Activated naive CD4-positive, alpha-beta T cell treated with anti-CD3 and anti-CD28 coated beads, Interleukin-2, amount 50 U/mL, for 72 hours (primary cell): ENCODE measurements at regions not wholly inside any gene's neighbourhood (a gene's known extent, or its start where the extent isn't known, plus 50 kb on each side); places are given as distances from the start of the nearest gene placed in this dataset.

ENCODE experiments used
- ATAC-seq, 2 donors: fragments of 150-1000 bp; cut with Tn5 transposase; 2 replicates each; pipeline ENCODE4 v1.10.0; 2021; ENCODE audit warnings: mild to moderate bottlenecking in 2 of 2, moderate library complexity in 2 of 2
- DNase-seq, 2 donors: peaks; one replicate each; pipeline ENCODE4 v3.0.0; 2021 to 2022; ENCODE audit warnings: low spot score in 2 of 2
- H3K27ac Mint-ChIP-seq, 2 donors: one replicate each; pipeline ENCODE4 v1.8.0; 2022; ENCODE audit warnings: mild to moderate bottlenecking in 2 of 2, mixed read lengths in 2 of 2
- H3K36me3 Mint-ChIP-seq, 2 donors: one replicate each; pipeline ENCODE4 v1.8.0; 2022; ENCODE audit warnings: mixed read lengths in 2 of 2
- H3K9me3 Mint-ChIP-seq, 2 donors: one replicate each; pipeline ENCODE4 v1.8.0; 2022; ENCODE audit warnings: mixed read lengths in 2 of 2

GRCh38 chr4:66640233-66640990 is 904.9 kb downstream of the CENPC start:
- DNase-seq = no peak
- no peak for ATAC-seq
- Mint-ChIP-seq H3K9me3 (peaks cover 0 to 4% of the 10 kb centered on the region in 2 donors), H3K27ac (no peak overlapping the region), H3K36me3 (no peaks in the 10 kb centered on the region)

DNA sequence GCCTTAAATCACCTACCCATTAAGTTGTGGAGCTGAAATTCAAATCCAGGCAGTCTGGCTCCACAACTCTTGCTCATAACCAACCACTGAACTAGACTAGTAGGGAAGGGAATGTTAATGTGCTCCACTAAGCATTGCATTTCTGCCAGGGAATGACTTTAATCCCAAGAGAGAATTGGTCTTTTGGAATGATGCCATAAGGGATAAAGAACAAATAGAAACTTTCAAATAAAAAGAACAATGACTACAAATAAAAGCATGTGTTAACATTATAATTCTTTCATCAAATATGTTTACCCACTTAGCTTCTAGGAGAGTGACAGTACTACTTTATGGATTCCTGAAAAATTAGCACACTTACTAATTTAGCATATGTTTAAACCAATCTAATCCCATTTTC is 905.9 kb downstream of the CENPC start:
- no peak overlapping the region for H3K27ac Mint-ChIP-seq
- ATAC-seq (no peak), DNase-seq (no peak)
- peaks cover 0 to 4% of the 10 kb centered on the region in 2 donors for H3K9me3 Mint-ChIP-seq
- H3K36me3 Mint-ChIP-seq = no peaks in the 10 kb centered on the region

- Mint-ChIP-seq H3K9me3 (peaks cover 0 to 4% of the 10 kb centered on the region in 2 donors), H3K27ac (no peak overlapping the region), H3K36me3 (no peaks in the 10 kb centered on the region)
- DNase-seq (no peak), ATAC-seq (no peak)
Measured at GRCh38 chr4:66636349-66636748, 909.0 kb downstream of the CENPC start.

- no peak overlapping the region for H3K27ac Mint-ChIP-seq
- H3K36me3 Mint-ChIP-seq = no peaks in the 10 kb centered on the region
- DNase-seq (no peak), ATAC-seq (no peak)
- H3K9me3 Mint-ChIP-seq = peaks cover 0 to 4% of the 10 kb centered on the region in 2 donors
Measured at GRCh38 chr4:66633477-66633876, 911.8 kb downstream of the CENPC start.

GRCh38 chr4:66629927-66630326 is 915.4 kb downstream of the CENPC start:
- no peak overlapping the region for H3K27ac Mint-ChIP-seq
- no peak for ATAC-seq
- peaks cover 0 to 5% of the 10 kb centered on the region in 2 donors for H3K9me3 Mint-ChIP-seq
- H3K36me3 Mint-ChIP-seq = no peaks in the 10 kb centered on the region
- no peak for DNase-seq

- Mint-ChIP-seq H3K9me3 (peaks cover 0 to 9% of the 10 kb centered on the region in 2 donors), H3K27ac (no peak overlapping the region), H3K36me3 (no peaks in the 10 kb centered on the region)
- no peak for ATAC-seq
- no peak for DNase-seq
Measured at GRCh38 chr4:66628146-66628545, 917.2 kb downstream of the CENPC start.

- DNase-seq = no peak
- Mint-ChIP-seq H3K27ac (no peak overlapping the region), H3K9me3 (peaks cover 6 to 16% of the 10 kb centered on the region in 2 donors), H3K36me3 (no peaks in the 10 kb centered on the region)
- ATAC-seq = no peak
Measured at GRCh38 chr4:66625480-66625879, 919.8 kb downstream of the CENPC start.

- H3K27ac Mint-ChIP-seq = no peak overlapping the region
- H3K36me3 Mint-ChIP-seq = no peaks in the 10 kb centered on the region
- ATAC-seq = no peak
- DNase-seq = no peak
- H3K9me3 Mint-ChIP-seq = peaks cover 26 to 41% of the 10 kb centered on the region in 2 donors
Measured at GRCh38 chr4:66613591-66613990, 931.7 kb downstream of the CENPC start.

DNA sequence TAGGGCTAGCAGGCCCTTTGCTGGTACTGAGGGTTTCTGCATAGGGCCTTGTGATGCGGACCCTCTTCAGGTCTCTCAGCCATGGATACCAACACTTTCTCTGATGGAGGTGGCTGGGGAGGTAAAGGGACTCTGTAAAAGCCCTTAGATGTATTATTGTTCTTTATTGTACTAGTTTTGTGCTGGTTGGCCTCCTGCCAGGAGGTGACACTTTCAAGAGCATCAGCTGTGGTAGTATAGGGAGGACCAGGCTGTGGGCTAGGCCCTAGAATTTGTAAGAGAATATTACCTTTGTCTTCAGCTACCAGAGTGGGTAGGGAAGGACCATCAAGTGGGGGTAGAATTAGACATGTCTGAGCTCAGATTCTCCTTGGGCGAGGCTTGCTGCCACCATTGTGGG is 936.3 kb downstream of the CENPC start:
- Mint-ChIP-seq H3K27ac (no peak overlapping the region), H3K36me3 (no peaks in the 10 kb centered on the region), H3K9me3 (peaks cover 10 to 11% of the 10 kb centered on the region in 2 donors)
- ATAC-seq (no peak), DNase-seq (no peak)

- H3K36me3 Mint-ChIP-seq = no peaks in the 10 kb centered on the region
- H3K9me3 Mint-ChIP-seq = peaks cover 4 to 6% of the 10 kb centered on the region in 2 donors
- DNase-seq (no peak), ATAC-seq (no peak)
- H3K27ac Mint-ChIP-seq = no peak overlapping the region
Measured at GRCh38 chr4:66606908-66607307, 936.6 kb upstream of the EPHA5 start.

GRCh38 chr4:66606215-66606614 is 935.9 kb upstream of the EPHA5 start:
- Mint-ChIP-seq H3K36me3 (no peaks in the 10 kb centered on the region), H3K9me3 (peaks cover 4 to 6% of the 10 kb centered on the region in 2 donors), H3K27ac (no peak overlapping the region)
- DNase-seq = no peak
- ATAC-seq = no peak

GRCh38 chr4:66604192-66604591 is 933.9 kb upstream of the EPHA5 start:
- H3K27ac Mint-ChIP-seq = no peak overlapping the region
- H3K9me3 Mint-ChIP-seq = peaks cover 0 to 6% of the 10 kb centered on the region in 2 donors
- ATAC-seq = no peak
- no peaks in the 10 kb centered on the region for H3K36me3 Mint-ChIP-seq
- DNase-seq = no peak

DNA sequence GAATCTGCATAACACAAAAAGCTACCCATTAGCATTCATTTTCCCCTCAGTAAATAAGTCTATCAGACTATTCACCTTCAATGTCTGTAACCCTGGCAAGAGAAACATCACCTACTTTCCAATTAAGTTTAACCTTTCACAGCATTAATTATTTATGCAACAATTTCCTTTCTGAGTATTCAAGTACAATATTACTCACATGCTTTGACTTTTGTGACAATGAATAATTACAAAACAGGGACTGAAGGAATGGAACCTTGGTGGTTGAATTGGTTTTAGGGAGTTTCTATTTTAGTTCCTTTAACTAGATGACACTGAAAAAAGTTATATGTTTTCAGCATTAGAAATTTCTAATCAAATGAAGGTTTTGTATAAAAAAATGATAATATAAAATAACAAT is 932.3 kb upstream of the EPHA5 start:
- Mint-ChIP-seq H3K36me3 (no peaks in the 10 kb centered on the region), H3K27ac (no peak overlapping the region), H3K9me3 (peaks cover 8 to 9% of the 10 kb centered on the region in 2 donors)
- no peak for ATAC-seq
- DNase-seq = no peak

DNA sequence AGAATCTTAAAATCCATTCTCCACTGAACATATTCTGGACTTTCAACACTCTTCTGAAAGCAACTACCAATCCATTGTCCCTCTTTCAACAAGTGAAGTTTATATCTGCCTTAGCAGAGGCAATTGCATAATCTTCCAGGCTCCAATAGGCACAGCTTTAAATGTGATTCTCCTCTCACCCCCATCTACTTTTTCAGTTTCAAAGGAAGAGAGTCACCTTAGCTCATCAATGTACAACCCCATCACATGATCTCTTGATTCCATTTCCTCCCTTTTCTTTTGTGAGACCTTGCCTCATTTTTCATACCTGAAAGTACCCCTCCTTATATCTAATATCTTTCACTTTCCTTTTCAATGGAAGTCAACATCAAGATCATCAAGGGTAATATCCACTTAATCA is 921.7 kb upstream of the EPHA5 start:
- Mint-ChIP-seq H3K36me3 (no peaks in the 10 kb centered on the region), H3K9me3 (peaks cover 8 to 10% of the 10 kb centered on the region in 2 donors), H3K27ac (peak overlapping the region in 1 of 2 donors; percentile 45)
- ATAC-seq (no peak), DNase-seq (no peak)

DNA sequence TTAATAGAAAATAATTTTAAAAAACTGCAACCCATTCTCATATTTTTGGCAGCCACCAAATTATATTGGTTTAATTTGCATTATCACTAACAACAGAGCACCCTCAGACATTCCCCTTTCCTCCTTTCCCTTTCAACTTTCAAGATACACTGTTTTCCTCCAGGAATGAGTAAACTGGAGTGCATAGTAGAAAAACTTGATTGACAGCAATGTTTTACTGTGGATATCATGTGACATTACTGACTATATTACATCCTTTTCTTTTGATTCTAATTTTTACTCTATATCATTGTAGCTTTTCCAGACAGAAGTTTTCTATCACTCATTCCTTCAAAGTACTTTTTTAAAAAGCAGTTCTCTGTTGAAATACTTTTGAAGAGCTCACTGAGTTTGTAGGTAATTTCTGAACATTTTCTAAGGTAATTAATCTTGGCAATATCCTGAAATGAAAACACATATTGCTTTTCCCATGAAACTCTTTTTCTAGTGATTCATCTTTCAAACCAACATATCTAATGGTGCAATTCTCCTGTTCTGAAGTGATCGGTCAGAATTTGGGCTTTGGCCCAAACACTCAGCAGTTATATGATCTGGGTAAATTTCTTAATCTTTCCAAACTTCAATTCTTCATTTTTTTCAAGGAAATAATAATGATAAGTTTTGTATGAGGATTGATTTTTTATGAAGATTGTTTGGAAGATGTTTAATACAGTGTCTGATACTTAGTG is 920.4 kb upstream of the EPHA5 start:
- ATAC-seq = no peak
- H3K9me3 Mint-ChIP-seq = peaks cover 8 to 10% of the 10 kb centered on the region in 2 donors
- no peaks in the 10 kb centered on the region for H3K36me3 Mint-ChIP-seq

GRCh38 chr4:66589183-66589582 is 918.9 kb upstream of the EPHA5 start:
- H3K27ac Mint-ChIP-seq = no peak overlapping the region
- no peaks in the 10 kb centered on the region for H3K36me3 Mint-ChIP-seq
- ATAC-seq = no peak
- DNase-seq = no peak
- peaks cover 8 to 10% of the 10 kb centered on the region in 2 donors for H3K9me3 Mint-ChIP-seq

More for the DNA sequence above, 920.4 kb upstream of the EPHA5 start:
- DNase-seq = no peak
- no peak overlapping the region for H3K27ac Mint-ChIP-seq

DNA sequence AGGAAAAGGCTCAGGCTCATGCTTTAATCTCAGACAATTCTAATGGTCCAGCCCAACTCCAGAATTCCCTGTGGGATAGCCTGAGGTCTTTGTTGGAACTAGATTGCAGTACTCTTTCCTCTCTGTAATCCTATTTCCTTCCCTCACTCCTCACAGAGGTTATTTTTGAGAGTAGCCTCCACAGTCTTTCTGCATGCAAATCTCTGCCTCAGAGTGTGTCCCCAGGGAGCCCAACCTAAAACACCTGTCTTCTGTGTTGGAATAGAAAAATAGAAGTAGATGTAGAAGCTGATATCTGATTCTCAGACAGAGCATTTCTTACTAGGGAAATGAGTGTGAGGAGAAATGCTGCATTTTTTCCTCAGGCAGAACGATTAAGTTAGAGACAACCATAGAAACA is 915.5 kb upstream of the EPHA5 start:
- H3K36me3 Mint-ChIP-seq = no peaks in the 10 kb centered on the region
- H3K27ac Mint-ChIP-seq = no peak overlapping the region
- ATAC-seq = no peak
- no peak for DNase-seq
- peaks cover 0 to 4% of the 10 kb centered on the region in 2 donors for H3K9me3 Mint-ChIP-seq

DNA sequence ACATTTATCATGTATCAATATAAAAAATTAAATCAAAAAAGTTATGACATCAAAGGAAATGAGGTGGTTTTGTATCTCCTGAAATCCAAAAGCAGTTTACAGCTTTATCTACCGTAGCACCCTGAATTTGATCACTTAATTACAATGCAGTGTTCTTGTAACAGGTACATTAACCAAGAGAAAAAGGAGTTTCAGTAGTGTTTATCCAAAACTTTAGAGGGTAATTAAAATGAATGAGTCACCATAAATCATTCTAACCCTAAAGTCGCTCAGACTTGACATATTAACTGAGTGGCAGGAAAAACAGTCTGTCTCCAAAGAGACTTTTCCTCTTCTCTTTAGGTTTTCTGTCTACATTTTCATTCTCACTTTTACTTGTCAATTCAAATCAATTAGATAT is 907.6 kb upstream of the EPHA5 start:
- Mint-ChIP-seq H3K27ac (no peak overlapping the region), H3K9me3 (peaks cover 0 to 6% of the 10 kb centered on the region in 2 donors), H3K36me3 (no peaks in the 10 kb centered on the region)
- ATAC-seq (no peak), DNase-seq (no peak)
